ENCODE measurements at regions not wholly inside any gene's neighbourhood (a gene's known extent, or its start where the extent isn't known, plus 50 kb on each side); places are given as distances from the start of the nearest gene placed in this dataset.

DNA sequence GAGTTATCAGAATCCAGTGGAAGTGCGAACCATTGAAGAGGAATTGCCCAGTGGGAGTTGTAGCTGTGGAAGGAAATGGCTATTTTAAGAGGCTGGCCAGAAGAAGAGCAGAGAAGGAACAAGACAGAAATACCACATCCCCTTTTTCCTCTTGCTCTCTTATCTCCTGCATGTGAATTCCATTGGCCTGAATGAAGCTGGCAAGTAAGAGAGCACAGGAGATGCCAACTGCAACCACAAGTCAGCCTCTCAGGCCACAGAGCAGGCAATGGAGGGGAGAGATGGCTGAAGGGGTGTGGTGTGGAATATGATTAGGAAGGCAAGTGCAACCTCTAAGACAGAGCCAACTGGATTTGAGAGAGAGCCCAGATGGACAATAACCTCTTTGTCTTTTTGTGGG lies 362.7 kb upstream of the IMPG1 start:
- TF ChIP-seq POLR2A (IDR thresholded peaks at IDR 0.05): no peak
- TF ChIP-seq, protein P1, sequence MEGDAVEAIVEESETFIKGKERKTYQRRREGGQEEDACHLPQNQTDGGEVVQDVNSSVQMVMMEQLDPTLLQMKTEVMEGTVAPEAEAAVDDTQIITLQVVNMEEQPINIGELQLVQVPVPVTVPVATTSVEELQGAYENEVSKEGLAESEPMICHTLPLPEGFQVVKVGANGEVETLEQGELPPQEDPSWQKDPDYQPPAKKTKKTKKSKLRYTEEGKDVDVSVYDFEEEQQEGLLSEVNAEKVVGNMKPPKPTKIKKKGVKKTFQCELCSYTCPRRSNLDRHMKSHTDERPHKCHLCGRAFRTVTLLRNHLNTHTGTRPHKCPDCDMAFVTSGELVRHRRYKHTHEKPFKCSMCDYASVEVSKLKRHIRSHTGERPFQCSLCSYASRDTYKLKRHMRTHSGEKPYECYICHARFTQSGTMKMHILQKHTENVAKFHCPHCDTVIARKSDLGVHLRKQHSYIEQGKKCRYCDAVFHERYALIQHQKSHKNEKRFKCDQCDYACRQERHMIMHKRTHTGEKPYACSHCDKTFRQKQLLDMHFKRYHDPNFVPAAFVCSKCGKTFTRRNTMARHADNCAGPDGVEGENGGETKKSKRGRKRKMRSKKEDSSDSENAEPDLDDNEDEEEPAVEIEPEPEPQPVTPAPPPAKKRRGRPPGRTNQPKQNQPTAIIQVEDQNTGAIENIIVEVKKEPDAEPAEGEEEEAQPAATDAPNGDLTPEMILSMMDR (IDR thresholded peaks at IDR 0.05): no peak
